M059J (cell line): ENCODE measurements at regions not wholly inside any gene's neighbourhood (a gene's known extent, or its start where the extent isn't known, plus 50 kb on each side); places are given as distances from the start of the nearest gene placed in this dataset.
"Not testable (repeated sequence)": the region's sequence is repeated elsewhere in the genome, so short reads cannot be mapped to it uniquely, and the experiment has no call there.

Source experiments
- DNase-seq: peaks from one replicate; pipeline ENCODE4 v3.0.0-alpha.2; 2012; ENCODE audit warnings: low read depth

DNA sequence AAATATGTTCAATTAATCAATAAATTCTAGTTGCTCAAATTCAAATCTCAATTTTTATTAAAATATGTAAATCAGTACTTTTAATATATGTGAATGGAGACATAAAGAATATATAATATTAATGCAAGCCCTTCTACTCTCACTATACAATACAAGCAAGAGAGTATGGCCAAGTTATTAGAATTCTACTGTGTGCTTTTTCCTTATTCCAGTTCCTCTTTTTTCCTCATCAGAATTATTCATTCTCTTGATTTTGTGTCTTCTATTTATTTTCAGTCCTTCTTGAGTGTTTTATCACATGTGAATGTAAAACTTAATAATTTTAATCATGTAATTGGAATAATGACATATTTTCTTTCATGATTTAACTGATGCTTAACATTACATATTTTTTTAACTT lies 276.8 kb downstream of the PCDH20 start:
- DNase-seq: no peak

DNA sequence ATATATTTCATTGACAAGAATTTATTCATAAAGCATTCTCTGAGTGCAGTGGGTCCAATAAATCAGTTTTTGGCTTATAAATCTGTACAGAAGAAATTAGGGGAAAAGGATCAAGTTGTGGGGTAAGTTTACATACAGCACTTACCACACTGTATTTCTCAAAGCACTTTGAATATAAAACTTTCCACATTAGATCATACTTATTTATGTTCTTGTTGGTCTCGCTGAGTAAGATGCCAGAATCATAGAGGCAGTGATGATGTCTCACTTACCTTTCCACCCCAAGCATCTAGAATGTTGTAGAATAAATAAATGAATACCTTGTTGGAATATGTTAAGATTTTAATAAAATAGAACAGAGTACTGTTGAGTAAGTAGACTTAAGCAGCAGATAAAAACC lies 279.1 kb downstream of the PCDH20 start:
- no peak for DNase-seq

DNA sequence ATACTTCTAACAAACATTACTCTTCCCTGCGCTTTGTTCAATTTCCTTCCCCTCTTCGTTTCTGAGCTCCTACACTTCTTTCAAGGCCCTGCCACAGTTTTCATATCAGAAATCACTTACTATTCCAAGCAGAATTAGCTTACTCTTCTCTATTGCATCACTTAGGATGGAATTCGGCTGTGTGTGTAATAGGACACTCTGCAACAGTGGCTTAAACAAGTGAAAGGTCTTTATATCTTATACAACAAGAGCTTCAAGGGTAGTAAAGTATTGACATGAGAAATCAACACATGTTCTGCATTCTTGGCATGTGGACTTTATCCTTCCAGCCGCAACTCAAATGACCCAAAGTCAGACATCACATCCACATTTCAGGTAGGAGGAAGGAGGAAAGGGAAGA lies 279.6 kb downstream of the PCDH20 start:
- DNase-seq: no peak

DNA sequence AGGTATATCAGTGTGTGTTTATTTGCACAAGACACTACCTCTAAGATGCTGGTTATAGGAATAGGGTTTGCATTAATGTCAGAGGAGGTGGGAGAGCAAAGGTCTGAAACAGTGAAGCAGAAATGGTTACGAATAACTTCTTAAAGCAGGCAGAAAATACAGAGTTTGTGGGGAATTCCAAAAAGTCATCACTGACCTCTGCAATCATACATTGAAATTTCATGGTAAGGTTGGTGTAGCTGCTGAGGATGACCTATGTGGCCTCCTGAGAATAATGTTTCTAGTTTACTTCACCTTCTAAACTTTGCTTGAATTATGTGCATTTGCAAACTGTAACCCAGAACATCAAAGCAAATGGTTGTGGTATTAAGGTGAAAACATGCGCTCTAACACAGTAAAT lies 280.1 kb downstream of the PCDH20 start:
- DNase-seq: no peak

DNA sequence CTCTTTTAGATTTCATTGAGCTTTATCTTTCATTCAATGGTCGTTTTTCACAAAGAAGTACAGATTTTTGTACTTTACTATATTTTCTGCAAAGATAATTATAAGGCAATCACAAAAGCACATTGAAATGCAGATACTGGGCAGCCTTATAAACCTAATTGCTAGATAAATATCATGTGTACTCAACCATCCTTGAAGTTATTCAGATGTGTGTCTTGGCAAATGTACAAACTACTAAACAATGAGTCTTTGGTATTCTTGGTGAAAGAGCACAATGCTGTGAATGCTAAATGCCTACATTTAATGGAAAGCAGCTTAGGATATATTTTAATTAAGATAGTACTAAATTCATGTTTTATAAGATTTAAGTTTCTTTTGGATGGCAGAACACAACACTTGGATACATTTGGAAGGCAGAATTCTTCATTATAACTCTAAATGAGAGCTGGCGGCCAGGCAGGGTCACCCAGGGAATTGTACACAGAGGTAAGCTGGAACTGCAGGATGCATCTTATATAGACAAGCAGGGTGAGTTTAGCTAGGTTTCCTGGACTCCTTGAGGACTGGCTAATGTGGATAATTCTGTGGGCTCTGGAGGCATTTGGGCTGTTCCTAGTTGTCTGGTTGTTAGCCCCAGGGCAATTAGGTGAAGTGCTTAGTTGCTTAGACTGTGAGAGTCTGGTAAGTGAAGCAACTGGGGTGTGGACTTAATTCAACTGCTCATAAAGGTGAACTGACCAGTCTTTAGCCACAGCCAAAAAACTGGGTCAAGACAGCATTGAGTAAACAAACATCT lies 286.6 kb downstream of the PCDH20 start:
- peak; percentile 6 for DNase-seq

DNA sequence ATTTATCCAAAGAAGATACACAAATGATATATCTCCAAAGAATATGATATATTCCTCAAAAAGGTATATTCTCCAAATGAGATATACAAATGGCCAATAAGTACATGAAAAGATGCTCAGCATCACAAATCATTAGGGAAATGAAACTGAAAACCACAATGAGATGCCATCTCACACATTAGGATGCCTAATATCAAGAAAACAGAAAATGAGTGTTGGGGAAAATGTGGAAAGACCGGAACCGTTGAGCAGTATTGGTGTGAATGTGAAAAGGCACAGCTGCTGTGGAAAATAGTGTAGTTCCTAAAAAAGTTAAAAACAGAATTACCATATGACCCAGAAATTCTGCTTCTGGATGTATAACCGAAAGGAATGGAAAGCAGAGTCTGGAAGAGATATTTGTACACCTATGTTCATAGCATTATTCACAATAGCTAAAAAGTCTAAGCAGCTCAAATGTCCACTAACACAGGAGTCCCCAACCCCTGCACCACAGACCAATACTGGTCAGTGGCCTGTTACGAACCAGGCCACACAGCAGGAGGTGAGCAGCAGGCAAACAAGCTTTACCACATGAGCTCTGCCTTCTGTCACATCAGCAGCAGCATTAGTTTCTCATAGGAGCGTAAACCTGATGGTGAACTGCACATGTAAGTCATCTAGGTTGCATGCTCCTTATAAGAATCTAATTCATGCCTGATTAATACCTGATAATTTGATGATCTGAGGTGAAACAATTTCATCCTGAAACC lies 291.9 kb downstream of the PCDH20 start:
- DNase-seq: no peak

DNA sequence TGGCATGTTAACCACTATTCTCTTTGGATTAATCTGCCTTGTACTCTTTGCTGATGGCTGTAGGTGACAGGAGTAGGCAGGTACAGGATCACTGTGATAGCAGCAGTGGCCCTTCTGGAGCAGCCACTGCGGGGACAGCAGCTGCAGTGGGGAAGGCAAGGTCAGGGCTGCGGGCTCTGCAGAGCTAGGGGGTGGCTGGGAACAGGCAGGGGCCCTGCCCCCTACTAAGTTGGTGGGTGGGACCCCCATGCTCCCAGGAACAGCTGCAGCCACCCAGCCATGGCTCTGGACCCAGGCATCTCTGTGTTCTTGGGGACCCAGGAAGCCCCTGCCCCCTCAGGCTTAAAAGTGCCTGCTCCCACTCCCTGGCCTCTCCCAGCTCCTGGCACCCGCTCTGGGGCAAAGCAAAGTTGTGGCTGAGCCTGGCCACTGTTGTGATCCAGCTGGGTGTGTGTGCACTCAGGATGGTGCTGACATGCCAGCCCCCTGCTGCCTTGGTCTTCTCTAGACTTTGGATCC lies 302.4 kb downstream of the PCDH20 start:
- no peak for DNase-seq

DNA sequence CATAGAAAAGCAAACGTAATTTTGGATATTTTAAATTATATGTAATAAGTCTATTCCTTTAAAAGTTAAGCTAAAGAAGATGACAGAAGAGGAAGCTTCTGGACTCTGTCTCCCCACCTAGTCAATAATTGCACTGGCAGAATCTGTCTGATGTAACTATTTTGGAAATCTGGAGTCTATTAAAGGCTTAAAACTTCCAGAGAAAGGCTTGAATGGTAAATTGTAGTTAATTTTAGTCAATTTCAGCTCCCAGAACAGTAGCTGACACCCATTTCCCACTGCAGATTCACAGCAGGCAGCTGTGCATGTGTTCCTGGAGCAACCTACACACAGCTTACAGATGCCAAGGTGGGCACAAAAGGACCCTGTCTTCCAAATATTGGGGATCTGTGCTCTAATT lies 304.1 kb downstream of the PCDH20 start:
- DNase-seq: no peak

DNA sequence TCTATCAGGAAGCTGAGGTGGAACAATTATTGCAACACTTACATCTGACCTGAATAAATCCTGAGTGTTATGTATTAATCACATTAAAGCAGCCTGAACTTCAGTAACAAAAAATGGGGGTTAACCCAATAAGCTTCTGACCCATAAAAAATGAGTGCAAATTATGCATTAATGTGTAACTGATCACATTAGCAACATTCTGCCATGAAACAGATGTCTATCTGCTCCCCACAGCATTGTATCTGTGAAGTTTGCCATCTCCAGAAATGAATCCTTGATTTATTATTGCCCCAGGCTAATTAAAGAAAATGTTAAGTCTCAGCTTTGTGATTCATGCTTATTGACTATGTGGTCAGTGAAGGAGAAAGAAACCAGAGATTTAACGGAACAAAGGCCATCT lies 304.9 kb downstream of the PCDH20 start:
- peak; percentile 10 for DNase-seq

DNA sequence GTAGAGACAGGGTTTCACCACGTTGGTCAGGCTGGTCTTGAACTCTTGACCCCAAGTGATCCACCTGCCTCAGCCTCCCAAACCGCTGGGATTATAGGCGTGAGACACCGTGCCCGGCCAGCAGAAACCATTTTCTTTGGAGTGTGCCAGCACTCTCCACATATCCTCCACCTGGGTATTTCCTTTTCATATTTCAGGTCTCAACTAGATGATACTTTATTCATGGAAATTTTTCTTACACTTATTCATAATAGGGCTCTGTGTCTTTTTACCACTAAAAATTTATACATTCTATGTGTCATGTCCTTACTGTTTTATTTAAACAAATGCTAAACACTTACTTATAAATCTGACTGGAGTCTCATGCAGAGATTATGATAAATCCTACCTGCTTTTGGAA lies 305.9 kb downstream of the PCDH20 start:
- DNase-seq: no peak

DNA sequence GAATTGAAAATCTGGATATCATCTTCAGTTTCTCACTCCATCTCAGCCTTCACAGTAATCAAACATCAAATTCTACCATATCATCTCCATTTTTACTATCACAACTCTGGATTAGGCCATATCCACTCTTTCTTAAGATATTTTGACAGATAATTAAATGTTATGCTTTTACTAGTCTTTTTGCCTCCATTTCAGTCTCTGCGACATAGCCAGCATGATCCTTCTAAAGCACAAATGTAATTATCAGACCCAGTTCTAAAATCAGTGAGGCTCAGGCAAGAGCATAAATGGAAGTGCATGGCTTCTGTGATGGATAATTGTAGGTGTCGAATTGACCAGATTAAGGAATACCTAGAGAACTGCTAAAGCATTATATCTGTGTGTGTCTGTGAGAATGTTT lies 307.7 kb downstream of the PCDH20 start:
- no peak for DNase-seq

DNA sequence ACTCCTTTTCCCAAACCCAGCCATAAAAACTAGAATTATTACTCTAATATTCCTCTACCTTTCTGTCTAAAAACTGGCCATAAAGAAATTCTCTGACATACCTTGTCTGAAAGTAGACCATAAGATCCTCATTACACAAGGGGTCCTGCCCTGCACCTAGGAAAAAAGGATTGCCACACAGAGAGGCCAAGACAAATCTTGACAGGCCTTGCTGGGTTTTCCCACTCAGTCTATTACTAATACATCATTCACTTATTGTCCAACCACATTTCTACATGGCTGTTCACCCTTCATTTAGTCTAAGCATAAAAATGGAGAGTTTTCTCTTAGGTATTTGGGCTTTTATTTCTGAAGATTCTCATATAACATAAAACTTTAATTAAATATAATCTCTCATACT lies 319.8 kb downstream of the PCDH20 start:
- DNase-seq: no peak

DNA sequence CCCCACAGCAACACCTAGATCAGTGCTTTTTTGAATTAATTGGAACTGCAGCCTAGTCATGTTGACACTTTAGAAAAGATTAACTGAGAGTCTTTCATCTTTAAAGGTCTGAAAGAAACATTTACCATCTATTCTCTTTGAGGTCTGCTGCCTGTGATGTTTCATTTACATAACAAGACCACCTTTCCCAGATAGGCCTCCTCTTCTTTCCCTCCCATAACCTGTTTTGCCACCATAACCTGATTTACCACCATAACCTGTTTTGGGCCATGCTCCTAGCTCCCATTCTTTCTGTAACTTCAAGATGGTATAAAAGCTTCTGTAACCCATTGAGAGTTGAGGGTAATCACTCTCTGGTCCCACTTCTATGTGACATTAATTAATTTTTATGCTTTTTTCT lies 320.8 kb downstream of the PCDH20 start:
- no peak for DNase-seq

DNA sequence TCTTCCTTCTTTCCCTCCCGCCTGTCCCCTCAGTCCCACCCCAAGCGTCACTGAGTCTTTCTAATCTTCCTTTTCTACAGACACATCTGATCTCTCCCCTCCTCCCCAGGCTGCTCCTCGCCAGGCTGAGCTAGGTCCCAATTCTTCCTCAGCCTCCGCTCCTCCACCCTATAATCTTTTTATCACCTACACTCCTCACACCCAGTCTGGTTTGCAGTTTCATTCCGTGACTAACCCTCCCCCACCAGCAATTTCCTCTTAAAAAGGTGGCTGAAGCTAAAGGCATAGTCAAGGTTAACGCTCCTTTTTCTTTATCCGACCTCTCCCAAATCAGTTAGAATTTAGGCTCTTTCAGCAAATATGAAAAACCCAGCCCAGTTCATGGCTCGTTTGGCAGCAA lies 325.8 kb downstream of the PCDH20 start:
- not testable (repeated sequence) for DNase-seq

DNA sequence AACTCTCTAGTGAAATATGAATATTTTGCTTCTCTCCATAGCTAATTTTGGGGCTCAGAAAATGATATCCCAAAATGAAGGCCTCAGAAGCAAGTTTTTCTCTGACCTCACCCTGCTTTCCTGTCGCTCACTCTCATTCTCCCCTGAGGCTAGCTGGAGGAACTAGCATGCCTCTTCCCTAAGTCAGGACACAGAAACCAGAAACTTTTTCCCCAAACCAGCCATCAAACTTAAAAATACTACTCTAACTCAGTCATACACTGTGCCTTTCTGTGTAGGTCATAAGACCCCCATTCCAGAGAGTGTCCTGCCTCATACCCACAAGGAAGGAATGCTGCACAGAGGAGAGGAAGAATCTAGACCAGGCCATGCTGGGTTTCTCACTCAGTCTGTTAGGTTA lies 329.6 kb downstream of the PCDH20 start:
- DNase-seq: peak; percentile 31

DNA sequence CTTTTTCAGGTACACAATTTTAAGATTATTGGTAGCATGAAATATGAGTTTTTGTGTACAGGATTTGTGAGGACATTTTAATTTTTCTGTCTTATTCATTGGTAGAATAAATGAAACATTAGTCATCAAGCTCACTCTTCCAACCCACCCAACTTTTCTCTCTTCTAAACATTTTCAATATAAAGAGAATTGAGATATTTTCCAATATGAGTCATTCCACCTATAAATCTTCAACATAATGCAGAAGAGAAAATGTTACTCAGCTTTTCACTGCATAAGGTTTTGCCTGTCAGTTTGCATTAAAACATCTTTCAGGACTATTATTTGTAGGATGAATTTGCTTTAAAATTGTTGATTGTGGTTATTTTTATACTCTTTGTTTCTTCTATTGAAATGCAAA lies 330.7 kb downstream of the PCDH20 start:
- peak; percentile 9 for DNase-seq

DNA sequence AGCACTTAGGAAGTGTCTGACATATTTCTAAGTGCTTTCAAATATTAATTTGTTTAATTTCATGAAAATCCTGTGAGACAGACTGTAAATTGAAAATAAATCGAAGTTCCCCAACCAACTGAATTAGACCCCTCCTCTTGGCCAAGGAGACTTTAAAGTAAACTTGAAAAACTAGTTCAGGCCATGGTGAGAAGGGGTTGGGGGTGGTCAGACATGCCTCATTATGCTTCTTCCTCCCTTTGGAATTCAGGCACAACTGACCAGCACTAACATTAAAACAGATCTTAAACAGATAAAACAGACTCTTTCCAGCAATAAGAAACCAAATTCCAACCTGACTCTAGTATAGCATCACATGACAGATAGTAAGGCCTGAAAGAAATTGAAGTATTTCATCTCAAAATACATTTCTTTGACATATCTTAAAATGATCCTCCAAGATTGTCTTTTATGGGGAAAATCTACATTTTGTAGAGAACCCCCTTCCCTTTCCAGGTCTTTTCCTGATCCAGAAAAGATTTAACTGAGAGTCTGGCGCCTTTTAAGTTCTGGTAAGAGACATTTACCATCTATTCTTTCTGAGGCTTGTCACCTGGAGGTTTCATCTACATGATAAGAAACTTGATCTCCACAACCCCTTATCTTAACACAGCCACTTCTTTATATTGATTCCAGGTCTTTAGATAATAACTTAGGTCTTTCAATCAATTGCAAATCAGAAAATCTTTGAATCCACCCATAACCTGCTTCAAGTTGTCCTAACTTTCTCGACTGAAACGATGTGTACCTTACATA lies 336.5 kb downstream of the PCDH20 start:
- DNase-seq: no peak

DNA sequence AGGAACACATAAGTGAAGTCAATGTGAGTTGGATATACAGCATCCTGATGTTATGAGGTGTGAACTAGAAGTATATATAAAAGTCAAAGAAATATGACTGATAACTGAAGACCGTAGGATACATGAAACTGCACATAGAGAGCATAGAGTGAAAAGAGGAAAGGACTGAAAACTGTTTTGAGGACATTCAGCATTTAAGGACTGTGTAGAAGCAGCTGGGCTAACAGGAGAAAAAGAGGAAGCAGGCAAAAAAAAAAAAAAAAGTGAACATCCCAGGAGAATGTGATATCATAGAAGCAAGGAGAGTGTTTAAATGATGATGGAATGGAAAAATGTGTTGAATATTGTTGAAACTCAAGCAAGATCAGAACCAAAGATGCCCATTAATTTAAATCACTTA lies 363.5 kb downstream of the PCDH20 start:
- no peak for DNase-seq

DNA sequence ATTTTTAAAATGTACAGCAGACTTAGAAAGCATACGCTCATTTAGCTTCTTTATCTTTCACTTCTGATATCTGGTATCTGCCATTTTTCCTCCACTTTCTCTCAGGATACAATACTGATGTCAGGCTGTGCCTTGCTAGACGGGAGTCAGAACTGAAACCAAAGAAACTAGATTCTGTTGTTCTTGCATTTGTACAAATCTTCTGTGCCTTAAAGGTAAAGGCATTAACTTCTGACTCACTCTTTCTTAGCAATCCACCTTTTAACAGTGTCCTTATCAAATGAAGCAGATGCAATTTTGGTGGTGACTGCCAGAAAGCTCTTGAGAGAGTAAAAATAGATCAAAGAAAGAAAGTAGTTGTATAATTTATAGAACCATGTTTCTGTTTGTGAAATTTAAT lies 370.4 kb downstream of the PCDH20 start:
- no peak for DNase-seq

DNA sequence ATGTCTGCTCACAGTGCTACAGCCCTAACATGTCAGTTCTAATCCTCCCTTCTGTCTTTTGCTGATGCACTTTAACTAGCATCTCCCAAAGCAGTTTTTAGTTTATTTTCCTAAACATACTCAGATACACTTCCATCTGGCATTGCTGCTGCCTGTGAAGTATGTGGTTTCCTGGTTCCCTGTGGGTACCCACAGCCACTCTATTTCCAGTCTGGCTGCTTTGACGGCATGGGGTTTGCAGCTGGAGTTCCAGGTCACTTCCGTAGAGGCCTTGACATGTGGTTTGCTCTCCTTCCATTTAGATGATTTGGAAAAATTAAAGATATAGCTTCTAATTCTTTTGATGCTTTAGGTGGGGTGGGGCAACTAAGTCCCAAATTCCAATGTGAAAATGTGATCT lies 375.5 kb downstream of the PCDH20 start:
- peak; percentile 4 for DNase-seq

DNA sequence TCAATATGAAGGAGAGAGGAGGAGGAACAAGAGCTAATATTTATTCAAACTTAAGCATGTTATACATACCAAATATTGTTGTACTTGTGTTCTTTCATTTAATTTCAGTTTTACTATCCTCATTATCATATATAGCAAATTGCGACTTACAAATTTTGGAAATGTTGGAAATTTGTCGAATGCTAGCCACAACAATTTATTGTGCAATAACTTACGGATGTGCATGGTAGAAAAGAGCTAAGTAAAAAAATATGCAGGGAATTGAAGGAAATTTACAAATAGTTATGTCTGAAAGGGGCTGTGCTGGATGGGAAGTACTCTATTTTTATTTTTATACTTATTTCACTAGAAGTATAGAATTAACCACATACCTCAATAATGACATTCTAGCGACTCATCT lies 376.3 kb downstream of the PCDH20 start:
- DNase-seq: no peak

DNA sequence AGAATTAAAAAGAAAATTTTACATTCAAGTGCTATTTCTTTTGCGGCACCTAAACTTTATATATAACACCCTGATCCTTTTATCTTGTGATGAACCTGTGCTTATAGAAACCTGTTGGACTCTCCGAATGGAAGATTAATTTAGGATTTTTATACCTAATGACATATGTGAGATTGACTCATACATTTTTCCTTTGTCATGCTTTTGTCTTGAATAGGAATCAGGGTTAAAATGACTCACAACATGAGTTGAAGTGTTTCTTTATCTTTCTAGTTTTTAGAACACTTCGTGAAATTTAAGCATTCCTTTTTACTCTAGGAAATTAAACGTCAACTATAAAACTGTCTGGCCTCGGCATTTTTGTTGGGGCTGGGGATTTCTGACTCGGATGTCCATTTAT lies 378.9 kb downstream of the PCDH20 start:
- DNase-seq: no peak
